GM19467 (cell line): ENCODE measurements at regions not wholly inside any gene's neighbourhood (a gene's known extent, or its start where the extent isn't known, plus 50 kb on each side); places are given as distances from the start of the nearest gene placed in this dataset.
"Not testable (repeated sequence)": the region's sequence is repeated elsewhere in the genome, so short reads cannot be mapped to it uniquely, and the experiment has no call there.

Experiments used
- ATAC-seq: cut with Tn5 transposase; IDR thresholded peaks from one replicate; pipeline ENCODE4 v1.9.1; 2021; ENCODE audit warnings: mild to moderate bottlenecking, moderate library complexity; ENCODE audit not compliant: unreplicated experiment

DNA sequence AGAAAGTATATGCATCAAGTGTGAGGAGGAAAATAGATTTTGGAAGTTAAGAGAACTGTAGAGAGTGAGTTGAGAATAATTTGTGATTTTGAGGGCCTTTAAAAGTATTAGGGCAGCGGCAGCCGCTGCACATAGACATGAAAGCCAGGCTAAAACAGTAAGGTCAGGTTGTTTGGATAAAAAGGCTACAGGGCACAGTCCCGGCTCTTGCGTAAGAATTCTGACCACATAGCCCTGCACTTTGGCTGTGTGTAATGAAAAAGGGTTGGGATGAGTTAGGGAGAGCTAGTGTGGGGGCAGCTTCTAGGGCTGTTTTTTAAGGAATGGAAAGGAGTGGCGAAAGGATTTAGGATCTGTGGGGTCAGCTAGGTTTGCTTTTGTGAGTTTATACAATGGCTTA lies 130.8 kb downstream of the CCDC71L start:
- ATAC-seq = not testable (repeated sequence)

DNA sequence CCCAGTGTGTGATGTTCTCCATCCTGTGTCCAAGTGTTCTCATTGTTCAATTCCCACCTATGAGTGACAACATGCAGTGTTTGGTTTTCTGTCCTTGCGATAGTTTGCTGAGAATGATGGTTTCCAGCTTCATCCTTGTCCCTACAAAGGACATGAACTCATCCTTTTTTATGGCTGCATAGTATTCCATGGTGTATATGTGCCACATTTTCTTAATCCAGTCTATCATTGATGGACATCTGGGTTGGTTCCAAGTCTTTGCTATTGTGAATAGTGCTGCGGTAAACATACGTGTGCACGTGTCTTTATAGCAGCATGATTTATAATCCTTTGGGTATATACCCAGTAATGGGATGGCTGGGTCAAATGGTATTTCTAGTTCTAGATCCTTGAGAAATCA lies 134.3 kb downstream of the CCDC71L start:
- ATAC-seq = not testable (repeated sequence)

DNA sequence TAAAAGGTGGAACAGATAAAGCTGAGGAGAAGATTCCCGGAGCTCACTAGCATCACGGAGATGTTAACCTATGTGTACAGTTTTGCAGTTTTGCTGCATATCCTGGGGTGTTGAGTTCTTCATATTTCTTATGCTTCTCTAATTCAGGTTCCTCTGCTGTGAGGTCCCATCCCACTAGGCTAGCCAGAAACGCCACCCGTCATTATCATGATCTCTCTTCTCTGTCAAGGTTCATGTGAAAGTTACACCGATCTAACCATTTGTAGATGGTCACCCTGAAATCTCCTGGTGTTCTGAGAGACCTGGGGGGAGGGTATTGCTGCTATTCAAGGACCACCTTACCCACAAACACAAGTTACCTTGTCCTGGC lies 136.3 kb downstream of the CCDC71L start:
- no peak for ATAC-seq

DNA sequence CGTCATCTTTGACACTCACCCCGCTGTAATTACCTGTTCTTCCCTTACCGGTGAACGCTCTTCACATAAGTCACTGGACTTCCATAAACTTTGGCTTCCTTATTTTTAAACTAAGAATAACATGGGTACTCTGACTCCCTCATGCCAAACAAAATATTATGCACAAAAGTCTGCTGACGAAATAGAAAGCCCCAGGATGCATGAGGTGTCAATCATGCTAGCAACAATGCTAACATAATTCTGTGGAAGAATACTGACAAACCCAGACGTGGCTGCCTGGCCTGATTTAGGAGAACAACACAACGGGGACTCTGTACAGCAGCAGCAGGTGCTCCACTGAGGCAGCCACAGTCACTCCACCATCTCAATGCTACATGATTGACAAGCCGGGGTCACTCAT lies 137.5 kb downstream of the CCDC71L start:
- no peak for ATAC-seq

DNA sequence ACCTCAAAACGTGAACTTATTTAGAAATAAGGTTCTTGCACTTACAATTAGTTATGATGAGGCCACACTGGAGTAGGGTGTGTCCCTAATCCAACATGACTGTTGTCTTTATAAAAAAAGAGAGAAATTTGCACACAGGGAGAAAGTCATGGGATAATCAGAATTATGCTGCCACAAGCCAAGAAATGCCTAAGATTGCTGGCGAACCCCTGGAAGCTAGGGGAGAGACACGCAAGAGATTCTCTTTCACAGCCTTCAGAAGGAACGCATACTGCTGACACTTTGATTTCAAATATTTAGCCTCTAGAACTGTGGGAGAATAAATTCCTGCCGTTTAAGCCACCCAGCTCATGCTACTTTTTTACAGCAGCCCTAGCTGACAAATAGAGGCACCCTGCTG lies 138.3 kb downstream of the CCDC71L start:
- ATAC-seq = no peak

DNA sequence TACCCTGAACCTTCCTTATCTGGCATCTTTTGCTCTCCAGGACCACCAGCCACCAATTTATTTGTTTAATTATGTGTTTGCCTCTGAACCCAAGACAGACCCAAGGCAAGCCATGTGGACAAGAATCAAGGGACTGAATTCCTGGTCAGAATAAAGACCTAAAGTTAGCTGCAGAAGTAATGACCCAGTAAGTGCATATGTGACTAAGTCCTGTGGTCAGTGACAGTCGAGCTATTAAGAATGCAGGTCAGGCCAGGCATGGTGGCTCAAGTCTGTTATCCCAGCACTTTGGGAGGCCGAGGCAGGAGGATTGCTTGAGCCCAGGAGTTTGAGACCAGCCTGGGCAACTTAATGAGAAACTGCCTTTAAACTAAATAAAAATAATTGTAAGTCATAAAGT lies 139.4 kb downstream of the CCDC71L start:
- ATAC-seq = no peak

DNA sequence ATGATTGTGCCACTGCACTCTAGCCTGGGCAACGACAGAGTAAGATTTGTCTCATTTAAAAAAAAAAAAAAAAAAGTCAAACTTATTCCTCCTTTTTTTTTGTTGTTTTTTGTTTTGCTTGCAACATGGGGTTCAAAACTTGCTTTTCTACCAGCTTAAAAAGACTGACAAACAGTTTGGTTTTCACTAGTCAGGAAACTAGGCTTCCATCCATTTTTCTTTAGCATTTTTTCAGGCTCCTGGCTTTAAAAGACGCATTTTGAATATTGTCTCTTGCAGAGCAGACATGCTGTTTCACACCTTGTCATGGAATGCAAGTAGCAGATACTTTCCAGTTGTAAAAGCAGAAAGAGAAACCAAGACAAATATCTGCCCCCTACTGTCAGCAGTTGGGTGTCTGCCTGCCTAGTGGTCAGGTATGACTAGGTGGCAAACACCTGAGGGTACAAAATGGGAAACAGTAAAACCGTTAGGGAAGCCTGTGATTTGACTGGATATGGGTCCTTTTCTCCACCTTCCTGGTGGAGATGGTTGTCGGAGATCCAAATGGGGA lies 139.9 kb downstream of the CCDC71L start:
- no peak for ATAC-seq

DNA sequence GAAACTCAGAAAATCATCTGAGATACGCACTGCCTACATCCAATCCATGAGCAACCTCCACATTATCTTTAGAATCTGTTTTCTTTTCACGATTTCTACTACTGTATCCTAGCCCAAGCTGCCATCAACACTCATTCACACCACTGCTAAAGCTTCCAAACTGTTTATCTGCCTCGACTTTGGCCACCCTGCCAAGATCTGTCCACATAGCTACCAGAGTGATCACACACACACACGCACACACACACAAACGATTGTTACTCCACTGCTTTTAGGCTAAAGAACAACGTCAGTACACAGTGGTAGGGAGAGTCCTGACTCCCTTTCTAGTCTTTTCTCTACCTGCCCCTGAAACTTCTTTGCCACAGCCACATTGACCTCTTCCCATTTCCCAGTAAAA lies 142.0 kb downstream of the CCDC71L start:
- ATAC-seq = no peak

DNA sequence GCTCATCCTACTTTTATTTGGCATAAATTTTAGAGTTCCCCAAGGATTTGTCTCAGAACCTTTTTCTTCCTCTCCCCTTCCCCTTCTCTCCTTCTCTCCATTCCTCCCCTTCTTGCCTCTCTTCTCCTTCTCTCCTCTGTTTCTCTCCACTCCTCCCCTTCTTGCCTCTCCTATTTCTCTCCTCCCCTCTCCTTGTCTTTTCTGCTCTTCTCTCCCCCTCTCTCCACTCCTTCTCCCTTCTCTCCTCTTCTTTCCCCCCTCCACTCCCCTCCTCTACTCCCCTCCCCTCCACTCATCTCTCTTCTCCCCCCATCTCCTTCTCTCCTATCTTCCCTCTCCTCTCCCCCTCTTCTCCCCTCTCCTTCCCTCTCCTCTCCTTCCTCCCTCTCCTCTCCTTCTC lies 142.7 kb downstream of the CCDC71L start:
- no peak for ATAC-seq

DNA sequence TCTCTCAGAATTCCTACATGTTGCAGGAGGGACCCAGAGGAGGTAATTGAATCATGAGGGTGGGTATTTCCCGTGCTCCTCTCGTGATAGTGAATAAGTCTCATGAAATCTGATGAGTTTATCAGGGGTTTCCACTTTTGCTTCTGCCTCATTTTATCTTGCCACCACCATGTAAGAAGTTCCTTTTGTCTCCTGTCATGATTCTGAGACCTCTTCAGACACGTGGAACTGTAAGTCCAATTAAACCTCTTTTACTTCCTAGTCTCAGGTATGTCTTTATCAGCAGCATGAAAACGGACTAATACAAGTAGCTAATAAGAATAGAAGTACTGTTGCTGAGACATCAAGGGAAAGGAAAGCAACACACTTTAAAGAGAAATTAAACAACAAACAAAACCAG lies 143.4 kb downstream of the CCDC71L start:
- no peak for ATAC-seq

DNA sequence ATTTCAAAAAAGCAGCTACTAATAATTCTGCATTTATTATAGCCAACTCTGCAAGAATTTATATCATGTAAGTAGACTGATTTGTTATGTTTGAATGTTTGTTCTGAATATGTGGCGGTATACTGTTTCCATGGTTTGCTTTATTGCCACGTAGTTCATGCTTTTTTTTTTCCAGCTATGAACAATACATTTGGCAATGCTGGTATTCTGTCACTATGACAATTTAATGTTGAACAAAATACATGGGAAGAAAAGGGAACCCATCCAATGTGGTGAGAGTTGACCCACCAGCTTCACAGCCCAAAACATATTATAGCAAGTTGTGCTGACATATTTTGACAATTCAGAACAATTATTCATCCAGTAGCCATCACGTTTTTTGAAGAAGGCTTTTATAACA lies 145.6 kb downstream of the CCDC71L start:
- no peak for ATAC-seq

DNA sequence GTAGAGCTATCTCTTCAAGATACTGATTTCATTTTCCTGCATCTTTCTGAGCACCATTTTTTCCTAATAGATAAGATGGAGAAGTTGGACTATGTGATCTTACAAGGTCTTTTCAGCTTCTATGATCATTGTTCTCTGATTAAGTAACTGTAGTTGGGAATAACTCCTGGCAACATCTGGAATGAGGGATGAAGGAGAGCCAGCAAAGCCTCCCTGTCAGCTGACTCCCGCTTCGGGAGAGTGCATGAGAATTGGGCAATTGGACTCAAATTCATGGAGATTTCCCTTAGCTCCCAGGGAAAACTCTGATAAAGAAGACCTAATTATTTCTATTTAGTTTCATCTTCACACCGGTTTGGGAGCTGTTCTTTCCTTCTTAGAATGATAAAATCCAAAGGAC lies 146.1 kb downstream of the CCDC71L start:
- no peak for ATAC-seq

DNA sequence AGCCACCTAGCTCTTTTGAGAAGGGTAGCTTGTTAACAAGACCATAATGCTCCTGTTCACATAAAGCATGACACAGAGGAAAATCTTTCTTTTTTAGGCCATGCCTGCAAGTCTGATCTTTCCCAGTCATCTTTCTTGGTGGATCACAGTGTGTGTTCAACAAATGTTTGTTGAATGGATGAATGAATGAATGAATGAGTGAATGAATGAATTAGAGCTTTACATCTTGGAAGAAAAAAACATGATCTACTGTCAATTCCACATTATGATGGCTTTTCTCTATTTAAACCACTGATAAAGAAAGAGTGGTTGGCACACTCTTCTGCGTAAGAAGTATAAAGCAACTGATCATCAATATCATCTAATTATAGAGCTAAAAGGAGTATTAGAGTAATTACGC lies 148.7 kb downstream of the CCDC71L start:
- ATAC-seq = no peak

DNA sequence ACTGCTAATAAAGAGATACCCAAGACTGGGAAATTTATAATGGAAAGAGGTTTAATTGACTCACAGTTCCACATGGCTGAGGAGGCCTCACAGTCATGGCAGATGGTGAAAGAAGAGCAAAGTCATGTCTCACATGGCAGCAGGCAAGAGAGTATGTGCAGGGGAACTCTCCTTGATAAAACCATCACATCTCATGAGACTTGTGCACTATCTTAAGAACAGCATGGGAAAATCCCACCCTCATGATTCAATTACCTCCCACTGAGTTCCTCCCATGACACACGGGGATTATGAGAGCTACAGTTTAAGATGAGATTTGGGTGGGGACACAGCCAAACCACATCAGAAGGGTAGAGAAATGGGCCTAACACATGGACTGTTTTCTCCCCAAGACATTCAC lies 156.3 kb downstream of the CCDC71L start:
- no peak for ATAC-seq

DNA sequence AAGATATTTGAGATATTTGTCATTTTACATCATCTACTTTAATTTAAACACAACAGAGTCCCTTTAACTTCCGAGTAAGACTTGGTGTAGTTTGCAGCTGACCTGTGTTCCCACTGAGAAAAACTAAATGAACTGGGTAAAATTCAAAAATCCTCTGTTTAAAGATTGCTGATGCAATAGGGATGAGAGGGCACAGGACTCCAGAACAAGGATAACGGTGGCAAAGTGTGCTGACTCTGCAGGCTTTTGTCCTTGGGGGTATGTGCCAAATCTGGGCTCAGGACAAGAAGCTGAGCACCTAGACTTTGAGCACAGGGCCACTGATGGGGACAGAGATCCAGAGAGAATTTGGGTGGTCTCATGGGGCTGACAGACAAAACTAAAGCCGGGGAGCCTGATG lies 156.8 kb downstream of the CCDC71L start:
- ATAC-seq = no peak

DNA sequence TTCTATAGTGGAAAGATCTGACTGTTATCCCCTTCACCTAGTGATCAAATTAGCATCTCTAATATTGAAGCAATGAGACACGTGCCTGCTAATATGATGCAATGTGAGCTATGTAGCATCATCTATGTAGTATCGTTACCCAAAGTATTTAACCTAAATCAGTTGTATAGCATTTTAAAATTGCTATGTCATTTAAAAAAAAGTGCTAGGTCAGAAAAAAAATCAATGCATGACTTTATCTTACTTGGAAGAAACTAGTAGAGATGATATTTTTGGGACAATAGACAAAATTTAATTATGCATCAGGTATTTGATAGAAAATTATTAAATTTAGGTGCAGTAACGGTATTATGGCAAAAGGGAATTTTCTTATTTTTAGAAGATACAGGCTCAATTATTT lies 157.3 kb downstream of the CCDC71L start:
- no peak for ATAC-seq

DNA sequence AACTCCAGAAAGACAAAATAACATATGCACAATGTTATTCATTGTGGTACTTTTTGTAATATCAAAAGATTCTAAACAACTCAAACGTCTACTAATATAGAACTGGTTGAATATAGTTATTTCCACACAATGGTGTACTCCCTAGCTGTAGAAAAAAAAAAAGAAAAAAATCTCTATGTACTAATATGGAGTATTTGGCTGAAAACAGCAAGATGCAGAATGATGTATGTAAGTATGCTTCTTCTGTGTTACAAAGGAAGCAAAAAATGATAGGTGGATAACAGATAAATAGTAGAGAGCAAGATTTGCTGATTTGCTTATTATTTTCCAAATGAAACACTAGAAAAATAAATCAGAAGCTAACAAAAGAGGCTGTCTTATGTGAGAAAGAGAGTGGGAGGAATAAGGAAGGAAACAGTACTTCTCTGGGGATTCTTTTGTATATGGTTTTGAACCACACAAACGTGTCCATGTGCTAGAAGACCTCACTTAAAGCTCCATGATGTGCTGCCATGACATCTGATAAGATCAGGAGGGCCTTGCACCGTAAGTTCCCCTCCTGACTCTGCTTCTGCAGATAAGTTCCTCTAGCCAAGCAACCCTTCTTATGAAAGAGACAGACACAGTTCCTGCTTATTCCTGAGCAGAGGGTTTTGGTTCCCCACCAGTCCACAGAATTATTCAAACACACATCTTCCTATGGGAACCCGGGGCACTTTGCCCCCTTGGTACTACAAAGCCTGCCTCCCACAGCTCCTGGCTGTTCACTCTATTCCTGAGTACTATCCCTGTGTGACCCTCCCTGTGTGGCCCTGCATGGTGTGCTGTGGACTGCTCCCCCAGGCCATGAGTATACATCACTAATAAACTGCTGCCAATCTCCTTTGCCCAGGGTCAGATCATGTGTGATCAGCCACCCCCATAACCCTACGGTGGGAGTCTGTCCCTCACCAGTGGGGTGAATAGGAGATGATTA lies 159.1 kb downstream of the CCDC71L start:
- ATAC-seq = no peak

DNA sequence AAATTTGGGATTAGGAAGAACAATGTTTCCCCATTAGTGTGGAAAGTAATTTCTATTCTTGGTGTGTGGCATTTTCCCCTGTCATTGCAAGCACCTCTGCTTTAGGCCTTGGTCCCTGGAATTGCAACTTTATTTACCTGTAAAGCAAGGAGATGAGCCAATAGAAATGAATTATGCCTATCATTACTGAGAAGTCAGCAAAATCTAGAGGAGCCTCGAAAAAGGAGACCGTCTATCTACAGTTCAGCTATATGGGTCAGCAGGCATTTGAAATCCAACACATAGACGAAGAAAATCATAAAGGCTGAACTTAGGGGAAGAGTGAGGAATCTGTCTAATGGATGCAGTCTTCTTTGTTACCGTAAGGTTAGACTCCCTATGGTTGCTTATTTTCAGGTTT lies 161.1 kb downstream of the CCDC71L start:
- no peak for ATAC-seq

DNA sequence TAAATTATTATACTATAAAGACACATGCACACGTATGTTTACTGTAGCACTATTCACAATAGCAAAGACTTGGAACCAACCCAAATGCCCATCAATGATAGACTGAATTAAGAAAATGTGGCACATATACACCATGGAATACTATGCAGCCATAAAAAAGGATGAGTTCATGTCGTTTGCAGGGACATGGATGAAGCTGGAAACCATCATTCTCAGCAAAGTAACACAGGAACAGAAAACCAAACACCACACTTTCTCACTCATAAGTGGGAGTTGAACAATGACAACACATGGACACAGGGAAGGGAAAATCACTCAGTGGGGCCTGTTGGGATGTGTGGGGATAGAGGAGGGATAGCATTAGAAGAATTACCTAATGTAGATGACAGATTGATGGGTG lies 163.0 kb downstream of the CCDC71L start:
- not testable (repeated sequence) for ATAC-seq

DNA sequence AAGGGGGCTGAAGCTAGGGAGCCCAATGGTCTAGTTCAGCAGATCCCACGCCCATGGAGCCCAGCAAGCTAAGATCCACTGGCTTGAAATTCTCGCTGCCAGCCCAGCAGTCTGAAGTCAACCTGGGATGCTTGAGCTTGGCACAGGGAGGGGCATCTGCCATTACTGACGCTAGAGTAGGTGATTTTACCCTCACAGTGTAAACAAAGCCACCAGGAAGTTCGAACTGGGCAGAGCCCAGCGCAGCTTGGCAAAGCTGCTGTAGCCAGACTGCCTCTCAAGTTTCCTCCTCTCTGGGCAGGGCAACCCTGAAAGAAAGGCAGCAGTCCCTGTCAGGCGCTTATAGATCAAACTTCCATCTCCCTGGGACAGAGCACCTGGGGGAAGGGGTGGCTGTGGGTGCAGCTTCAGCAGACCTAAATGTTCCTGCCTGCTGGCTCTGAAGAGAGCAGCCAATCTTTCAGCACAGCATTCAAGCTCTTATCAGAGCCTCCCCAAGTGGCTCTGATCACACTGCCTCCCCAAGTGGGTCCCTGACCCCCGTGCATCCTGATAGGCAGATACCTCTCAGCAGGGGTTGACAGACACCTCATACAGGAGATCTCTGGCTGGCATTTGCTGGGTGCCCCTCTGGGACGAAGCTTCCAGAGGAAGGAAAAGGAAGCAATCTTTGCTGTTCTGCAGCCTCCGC lies 167.8 kb downstream of the CCDC71L start:
- ATAC-seq = no peak

DNA sequence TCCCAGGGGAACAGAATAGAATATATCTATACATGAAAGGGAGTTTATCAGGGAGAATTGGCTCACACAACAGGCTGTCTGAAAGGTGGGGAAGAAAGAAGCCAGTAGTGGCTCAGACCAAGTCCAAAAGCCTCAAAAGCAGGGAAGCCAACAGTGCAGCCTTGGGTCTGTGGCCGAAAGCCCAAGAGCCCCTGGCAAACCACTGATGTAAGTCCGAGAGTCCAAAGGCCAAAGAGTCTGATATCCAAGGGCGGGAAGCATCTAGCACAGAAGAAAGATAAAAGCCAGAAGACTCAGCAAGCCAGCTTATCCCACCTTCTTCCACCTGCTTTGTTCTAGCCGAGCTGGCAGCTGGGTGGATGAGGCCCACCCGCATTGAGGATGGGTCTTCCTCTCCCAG lies 172.5 kb downstream of the CCDC71L start:
- ATAC-seq = no peak

DNA sequence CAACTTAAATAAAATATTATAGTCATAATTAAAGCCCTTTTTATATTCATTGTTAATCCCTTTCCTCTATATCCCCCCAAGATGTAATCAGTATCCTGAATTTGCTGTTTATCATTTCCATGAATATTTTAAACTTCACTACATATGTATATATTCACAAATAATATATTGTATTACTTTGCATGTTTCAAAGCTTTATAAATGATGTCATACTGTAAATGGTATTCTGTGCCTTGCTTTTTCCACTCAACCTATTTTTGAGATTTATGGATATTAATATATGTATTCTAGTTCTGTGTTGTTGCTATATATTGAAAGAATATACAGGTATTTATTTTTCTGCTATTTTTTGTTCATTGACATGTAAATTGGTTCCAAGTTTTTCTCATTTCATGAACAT lies 173.1 kb downstream of the CCDC71L start:
- no peak for ATAC-seq
